ENCODE measurements at regions not wholly inside any gene's neighbourhood (a gene's known extent, or its start where the extent isn't known, plus 50 kb on each side); places are given as distances from the start of the nearest gene placed in this dataset.

- TF ChIP-seq CTCF (IDR thresholded peaks at IDR 0.05; ENCODE audit: insufficient read depth, low read length, poor library complexity, severe bottlenecking) (no peak), EZH2phosphoT487 (conservative IDR thresholded peaks at IDR 0.05; ENCODE audit: low read length) (no peak)
These were observed 784.8 kb upstream of the KLHL29 start for GRCh38 chr2:22600156-22600555.
